Bronchial epithelial cell (primary cell): ENCODE measurements at regions not wholly inside any gene's neighbourhood (a gene's known extent, or its start where the extent isn't known, plus 50 kb on each side); places are given as distances from the start of the nearest gene placed in this dataset.

Source experiments
- DNase-seq: peaks from one replicate; pipeline ENCODE4 v3.0.0-alpha.2; 2010; ENCODE audit warnings: low read depth
- FAIRE-seq: peaks from 2 replicates; lab custom pipeline; 2011; peaks lifted over from hg19 to GRCh38; lab: Jason Lieb, UNC
- H3K27me3 ChIP-seq: 2 replicates; pipeline ENCODE4 v1.5.1; 2011; ENCODE audit warnings: low read length; ENCODE audit not compliant: control insufficient read depth, insufficient read depth
- H3K36me3 ChIP-seq: 2 replicates; pipeline ENCODE4 v1.5.1; 2011; ENCODE audit warnings: low read length; ENCODE audit not compliant: control insufficient read depth, insufficient read depth
- H3K4me3 ChIP-seq: 2 replicates; pipeline ENCODE4 v1.5.1; 2011; ENCODE audit warnings: mild to moderate bottlenecking, low read depth, low read length, control low read depth
- TF ChIP-seq, protein P1 (sequence below): IDR thresholded peaks from 2 replicates; pipeline ENCODE4 v1.5.1; 2011; ENCODE audit warnings: mild to moderate bottlenecking, moderate library complexity, low read length, control low read depth, inconsistent platforms; ENCODE audit not compliant: insufficient read depth, severe bottlenecking

- H3K4me3 ChIP-seq: no peak overlapping the region
- H3K36me3 ChIP-seq: no peaks in the 10 kb centered on the region
- TF ChIP-seq, protein P1, sequence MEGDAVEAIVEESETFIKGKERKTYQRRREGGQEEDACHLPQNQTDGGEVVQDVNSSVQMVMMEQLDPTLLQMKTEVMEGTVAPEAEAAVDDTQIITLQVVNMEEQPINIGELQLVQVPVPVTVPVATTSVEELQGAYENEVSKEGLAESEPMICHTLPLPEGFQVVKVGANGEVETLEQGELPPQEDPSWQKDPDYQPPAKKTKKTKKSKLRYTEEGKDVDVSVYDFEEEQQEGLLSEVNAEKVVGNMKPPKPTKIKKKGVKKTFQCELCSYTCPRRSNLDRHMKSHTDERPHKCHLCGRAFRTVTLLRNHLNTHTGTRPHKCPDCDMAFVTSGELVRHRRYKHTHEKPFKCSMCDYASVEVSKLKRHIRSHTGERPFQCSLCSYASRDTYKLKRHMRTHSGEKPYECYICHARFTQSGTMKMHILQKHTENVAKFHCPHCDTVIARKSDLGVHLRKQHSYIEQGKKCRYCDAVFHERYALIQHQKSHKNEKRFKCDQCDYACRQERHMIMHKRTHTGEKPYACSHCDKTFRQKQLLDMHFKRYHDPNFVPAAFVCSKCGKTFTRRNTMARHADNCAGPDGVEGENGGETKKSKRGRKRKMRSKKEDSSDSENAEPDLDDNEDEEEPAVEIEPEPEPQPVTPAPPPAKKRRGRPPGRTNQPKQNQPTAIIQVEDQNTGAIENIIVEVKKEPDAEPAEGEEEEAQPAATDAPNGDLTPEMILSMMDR: no peak
- FAIRE-seq (no peak), DNase-seq (no peak)
- no peaks in the 10 kb centered on the region for H3K27me3 ChIP-seq
These were observed 448.9 kb upstream of the ETAA1 start for GRCh38 chr2:66948234-66948633.

DNA sequence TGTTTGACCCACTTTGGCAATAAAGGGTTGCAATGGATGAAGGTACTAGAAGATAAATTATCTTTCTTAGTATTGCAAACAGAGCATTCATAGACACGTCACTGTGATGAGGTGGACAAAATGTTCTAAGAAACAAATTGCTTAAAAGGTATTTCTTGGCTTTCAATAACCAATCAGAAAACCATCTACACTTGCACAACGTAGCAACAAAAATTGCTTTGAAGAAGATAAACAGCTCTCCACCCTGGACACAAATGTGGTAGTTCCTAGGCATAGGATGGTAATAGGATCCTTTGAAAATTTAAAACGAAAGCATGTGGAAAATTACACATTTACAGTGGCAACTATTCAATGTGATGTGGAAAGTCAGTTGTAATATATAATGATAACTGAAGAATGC lies 439.9 kb upstream of the ETAA1 start:
- no peak overlapping the region for H3K4me3 ChIP-seq
- TF ChIP-seq, protein P1: no peak
- H3K27me3 ChIP-seq: no peaks in the 10 kb centered on the region
- DNase-seq: peak; percentile 4
- no peaks in the 10 kb centered on the region for H3K36me3 ChIP-seq
- FAIRE-seq: no peak

DNA sequence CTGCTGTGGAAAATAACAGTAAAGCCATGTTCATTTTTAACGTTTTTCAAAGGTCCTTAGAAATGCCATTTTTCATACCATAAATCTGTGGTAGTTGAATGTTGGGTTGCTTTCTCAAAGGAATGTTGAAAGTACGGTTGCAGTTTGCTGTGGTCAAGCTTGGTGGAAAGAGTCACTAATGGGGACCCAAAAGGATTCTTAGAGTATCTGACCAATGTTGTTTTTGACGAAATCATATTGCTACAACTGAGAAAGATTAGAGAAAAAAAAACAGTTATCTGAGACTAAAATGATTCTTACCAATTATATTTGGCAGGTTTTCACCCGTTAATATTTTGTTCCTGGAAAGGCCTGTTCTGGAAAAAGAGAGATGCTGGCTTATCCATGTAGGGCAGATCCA lies 439.5 kb upstream of the ETAA1 start:
- TF ChIP-seq, protein P1: no peak
- Histone ChIP-seq H3K36me3 (no peaks in the 10 kb centered on the region), H3K4me3 (no peak overlapping the region), H3K27me3 (no peaks in the 10 kb centered on the region)
- FAIRE-seq (no peak), DNase-seq (no peak)

- TF ChIP-seq, protein P1: no peak
- no peaks in the 10 kb centered on the region for H3K36me3 ChIP-seq
- H3K4me3 ChIP-seq: no peak overlapping the region
- DNase-seq (no peak), FAIRE-seq (no peak)
- no peaks in the 10 kb centered on the region for H3K27me3 ChIP-seq
These were observed 437.0 kb upstream of the ETAA1 start for GRCh38 chr2:66960161-66960560.

DNA sequence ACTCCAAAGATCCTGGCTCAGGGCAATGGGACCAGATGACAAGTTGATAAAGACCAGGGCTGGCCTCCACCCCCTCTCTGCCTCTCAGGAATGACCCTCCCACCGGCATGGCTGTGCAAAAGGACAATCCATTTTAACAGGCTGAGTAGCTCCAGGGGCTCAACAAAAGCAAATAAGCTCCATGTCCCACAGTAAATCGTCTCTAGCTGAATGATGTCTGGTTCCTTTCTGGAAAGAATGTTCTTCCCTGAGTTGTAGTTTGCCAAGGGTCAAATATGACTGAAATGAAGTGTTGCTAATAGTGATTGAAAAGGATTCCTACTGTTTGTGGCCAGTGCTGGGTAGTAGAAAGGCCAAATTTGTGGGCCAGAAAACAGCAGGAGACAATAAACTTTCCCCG lies 434.4 kb upstream of the ETAA1 start:
- Histone ChIP-seq H3K27me3 (no peaks in the 10 kb centered on the region), H3K36me3 (no peaks in the 10 kb centered on the region), H3K4me3 (no peak overlapping the region)
- FAIRE-seq: no peak
- DNase-seq: no peak
- TF ChIP-seq, protein P1: no peak

- FAIRE-seq (no peak), DNase-seq (no peak)
- no peaks in the 10 kb centered on the region for H3K27me3 ChIP-seq
- H3K4me3 ChIP-seq: no peak overlapping the region
- H3K36me3 ChIP-seq: no peaks in the 10 kb centered on the region
- TF ChIP-seq, protein P1: no peak
These were observed 430.5 kb upstream of the ETAA1 start for GRCh38 chr2:66966631-66967030.
